ENCODE measurements at regions not wholly inside any gene's neighbourhood (a gene's known extent, or its start where the extent isn't known, plus 50 kb on each side); places are given as distances from the start of the nearest gene placed in this dataset.

DNA sequence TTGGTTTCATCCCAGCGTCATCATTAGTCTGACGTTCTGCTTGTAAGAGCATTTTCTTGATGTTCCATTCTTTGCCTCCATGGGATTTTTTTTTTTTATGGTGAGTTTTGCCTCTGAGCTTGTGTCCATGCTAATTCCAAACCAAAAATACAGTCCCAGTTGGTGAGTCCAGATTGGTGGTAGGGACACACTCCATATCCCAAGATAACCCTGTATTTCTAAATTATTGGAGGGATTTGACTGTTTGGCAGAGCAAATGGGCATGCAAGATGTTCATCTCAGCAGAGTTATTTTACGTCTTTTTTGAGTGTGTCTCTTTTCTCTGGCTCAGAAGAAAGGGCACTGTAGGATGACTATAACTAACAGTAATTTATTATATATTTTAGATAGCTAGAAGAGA, 526.8 kb upstream of the CFAP20DC start:
- no peak for DNase-seq (ENCODE audit: low read depth)
- TF ChIP-seq, protein P1, sequence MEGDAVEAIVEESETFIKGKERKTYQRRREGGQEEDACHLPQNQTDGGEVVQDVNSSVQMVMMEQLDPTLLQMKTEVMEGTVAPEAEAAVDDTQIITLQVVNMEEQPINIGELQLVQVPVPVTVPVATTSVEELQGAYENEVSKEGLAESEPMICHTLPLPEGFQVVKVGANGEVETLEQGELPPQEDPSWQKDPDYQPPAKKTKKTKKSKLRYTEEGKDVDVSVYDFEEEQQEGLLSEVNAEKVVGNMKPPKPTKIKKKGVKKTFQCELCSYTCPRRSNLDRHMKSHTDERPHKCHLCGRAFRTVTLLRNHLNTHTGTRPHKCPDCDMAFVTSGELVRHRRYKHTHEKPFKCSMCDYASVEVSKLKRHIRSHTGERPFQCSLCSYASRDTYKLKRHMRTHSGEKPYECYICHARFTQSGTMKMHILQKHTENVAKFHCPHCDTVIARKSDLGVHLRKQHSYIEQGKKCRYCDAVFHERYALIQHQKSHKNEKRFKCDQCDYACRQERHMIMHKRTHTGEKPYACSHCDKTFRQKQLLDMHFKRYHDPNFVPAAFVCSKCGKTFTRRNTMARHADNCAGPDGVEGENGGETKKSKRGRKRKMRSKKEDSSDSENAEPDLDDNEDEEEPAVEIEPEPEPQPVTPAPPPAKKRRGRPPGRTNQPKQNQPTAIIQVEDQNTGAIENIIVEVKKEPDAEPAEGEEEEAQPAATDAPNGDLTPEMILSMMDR (IDR thresholded peaks at IDR 0.05; ENCODE audit: insufficient read depth, low read length, poor library complexity, severe bottlenecking): no peak
- Histone ChIP-seq H3K36me3 (ENCODE audit: control insufficient read depth, insufficient read depth, low read length) (no peaks in the 10 kb centered on the region), H3K4me3 (ENCODE audit: low read depth, low read length) (no peak overlapping the region), H3K27me3 (ENCODE audit: control insufficient read depth, insufficient read depth, low read length) (no peaks in the 10 kb centered on the region)

DNA sequence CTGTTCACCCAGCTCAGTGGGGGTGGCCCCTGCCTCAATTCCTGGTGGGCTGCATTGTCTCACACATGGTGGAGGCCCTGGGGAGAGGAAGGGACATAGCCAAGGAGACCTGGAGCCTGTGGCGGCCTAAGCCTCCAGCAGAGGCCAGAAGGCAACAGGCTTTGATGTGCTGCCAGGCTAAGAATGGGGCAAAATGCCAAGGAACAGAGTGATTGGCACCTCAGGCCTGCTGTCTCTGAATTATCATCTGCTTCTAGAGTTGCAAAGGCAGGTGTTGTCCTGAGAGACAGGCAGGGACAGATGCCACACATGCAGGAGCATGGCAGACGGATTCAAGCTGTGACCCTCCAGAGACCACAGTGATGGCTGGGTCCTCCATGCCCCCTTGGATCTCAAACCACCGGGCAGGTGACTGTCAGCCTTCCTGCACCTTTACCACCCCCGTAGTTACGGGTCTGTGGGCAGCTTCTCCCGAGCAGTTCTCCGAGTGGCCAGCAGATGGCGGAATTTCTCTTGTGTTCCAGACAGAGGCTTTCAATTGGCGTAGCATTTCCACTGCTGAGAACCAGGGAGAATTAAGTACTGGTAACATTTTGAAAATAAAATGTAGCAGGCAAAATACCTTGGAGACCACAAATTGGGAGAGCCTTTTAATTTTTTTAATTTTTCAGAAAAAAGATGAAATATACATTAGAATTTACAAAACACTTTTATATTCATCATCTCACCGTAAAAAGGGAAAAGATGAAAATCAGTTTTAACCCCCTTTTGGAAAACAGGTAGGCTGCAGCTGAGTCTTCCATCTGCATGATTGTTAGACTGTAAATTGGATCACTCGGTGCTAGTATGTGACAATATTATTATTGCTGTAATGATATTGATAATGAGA, 525.5 kb upstream of the CFAP20DC start:
- no peaks in the 10 kb centered on the region for H3K36me3 ChIP-seq (ENCODE audit: control insufficient read depth, insufficient read depth, low read length)
- no peaks in the 10 kb centered on the region for H3K27me3 ChIP-seq (ENCODE audit: control insufficient read depth, insufficient read depth, low read length)
- TF ChIP-seq, protein P1 (IDR thresholded peaks at IDR 0.05; ENCODE audit: insufficient read depth, low read length, poor library complexity, severe bottlenecking): peak; percentile 92
- DNase-seq (ENCODE audit: low read depth): peak; percentile 25
- no peak overlapping the region for H3K4me3 ChIP-seq (ENCODE audit: low read depth, low read length)

DNA sequence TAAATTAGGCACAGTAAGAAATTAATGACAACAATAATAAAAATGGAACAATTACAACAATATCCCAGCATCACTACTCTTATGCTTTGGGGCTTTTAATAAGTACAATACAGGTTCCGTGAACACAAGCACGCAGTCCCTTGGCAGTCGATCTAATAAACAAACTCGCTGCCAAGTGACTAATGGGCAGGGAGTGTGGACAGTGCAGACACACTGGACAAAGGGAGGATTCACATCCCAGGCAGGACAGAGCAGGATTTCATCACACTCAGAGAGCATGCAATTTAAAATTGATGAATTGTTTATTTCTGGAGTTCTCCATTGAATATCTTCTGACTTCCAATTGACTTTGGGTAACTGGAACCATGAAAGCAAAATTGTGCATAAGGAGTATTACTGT, 524.1 kb upstream of the CFAP20DC start:
- Histone ChIP-seq H3K27me3 (ENCODE audit: control insufficient read depth, insufficient read depth, low read length) (no peaks in the 10 kb centered on the region), H3K4me3 (ENCODE audit: low read depth, low read length) (no peak overlapping the region), H3K36me3 (ENCODE audit: control insufficient read depth, insufficient read depth, low read length) (no peaks in the 10 kb centered on the region)
- TF ChIP-seq, protein P1 (IDR thresholded peaks at IDR 0.05; ENCODE audit: insufficient read depth, low read length, poor library complexity, severe bottlenecking): no peak
- no peak for DNase-seq (ENCODE audit: low read depth)

DNA sequence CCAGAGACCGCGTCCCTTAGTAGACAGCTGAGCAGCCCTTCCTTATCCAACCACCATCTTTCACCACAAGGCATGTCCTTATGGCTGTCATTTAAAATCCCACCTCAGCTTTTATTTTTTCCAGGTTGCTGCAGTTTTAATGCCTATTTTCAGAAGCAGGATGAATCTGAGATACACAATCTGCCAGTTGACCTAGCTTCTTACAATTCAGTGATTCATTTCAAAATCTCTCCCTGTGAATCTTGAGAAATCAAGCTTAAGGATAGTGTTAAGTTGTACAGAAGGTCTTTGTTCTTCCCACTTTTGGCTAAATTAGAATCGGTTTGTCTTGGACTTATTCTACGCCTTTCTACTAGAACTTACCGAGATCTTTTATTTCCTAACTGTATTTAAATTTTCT, 522.3 kb upstream of the CFAP20DC start:
- no peak overlapping the region for H3K4me3 ChIP-seq (ENCODE audit: low read depth, low read length)
- TF ChIP-seq, protein P1 (IDR thresholded peaks at IDR 0.05; ENCODE audit: insufficient read depth, low read length, poor library complexity, severe bottlenecking): no peak
- no peak for DNase-seq (ENCODE audit: low read depth)
- H3K27me3 ChIP-seq (ENCODE audit: control insufficient read depth, insufficient read depth, low read length): no peaks in the 10 kb centered on the region
- no peaks in the 10 kb centered on the region for H3K36me3 ChIP-seq (ENCODE audit: control insufficient read depth, insufficient read depth, low read length)

DNA sequence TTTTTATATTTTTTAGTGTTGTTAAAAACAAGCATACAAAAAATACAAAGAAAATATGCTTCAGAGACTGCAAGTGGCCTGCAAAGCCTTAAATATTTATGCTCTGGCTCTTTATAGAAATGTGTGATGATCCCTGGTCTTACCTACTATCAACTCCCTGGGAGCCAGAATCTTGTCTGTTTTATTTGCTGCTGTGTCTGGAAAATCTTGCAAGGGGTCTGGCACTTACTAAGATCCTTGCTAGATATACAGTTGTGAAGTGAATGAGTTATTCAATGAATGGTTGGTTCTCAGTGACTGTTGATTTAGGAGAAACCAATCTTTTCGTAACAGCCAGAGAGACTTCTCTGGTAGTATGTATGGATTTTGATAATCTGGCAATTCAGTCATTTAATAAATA, 521.0 kb upstream of the CFAP20DC start:
- H3K27me3 ChIP-seq (ENCODE audit: control insufficient read depth, insufficient read depth, low read length): no peaks in the 10 kb centered on the region
- no peak for DNase-seq (ENCODE audit: low read depth)
- H3K4me3 ChIP-seq (ENCODE audit: low read depth, low read length): no peak overlapping the region
- TF ChIP-seq, protein P1 (IDR thresholded peaks at IDR 0.05; ENCODE audit: insufficient read depth, low read length, poor library complexity, severe bottlenecking): no peak
- no peaks in the 10 kb centered on the region for H3K36me3 ChIP-seq (ENCODE audit: control insufficient read depth, insufficient read depth, low read length)

DNA sequence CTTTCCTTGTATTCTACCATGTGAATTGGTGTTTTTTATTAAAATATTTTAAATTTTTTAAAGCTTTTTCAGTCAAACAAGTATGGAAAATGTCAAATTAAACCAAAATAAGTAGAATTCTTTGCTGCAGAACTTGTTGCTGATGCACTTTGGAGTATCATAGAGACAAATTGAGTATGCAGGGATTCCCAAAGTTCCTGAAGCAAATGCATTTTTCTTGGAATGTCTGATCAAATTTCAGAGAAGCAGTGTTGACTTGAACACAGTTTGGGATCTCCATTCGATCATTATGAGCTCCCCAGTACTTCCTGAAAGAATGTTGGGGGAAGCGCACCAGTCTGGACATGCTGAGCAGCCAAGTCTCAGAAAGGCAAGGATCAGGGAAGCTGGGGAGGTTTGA, 517.8 kb upstream of the CFAP20DC start:
- Histone ChIP-seq H3K4me3 (ENCODE audit: low read depth, low read length) (no peak overlapping the region), H3K27me3 (ENCODE audit: control insufficient read depth, insufficient read depth, low read length) (no peaks in the 10 kb centered on the region), H3K36me3 (ENCODE audit: control insufficient read depth, insufficient read depth, low read length) (no peaks in the 10 kb centered on the region)
- no peak for DNase-seq (ENCODE audit: low read depth)
- TF ChIP-seq, protein P1 (IDR thresholded peaks at IDR 0.05; ENCODE audit: insufficient read depth, low read length, poor library complexity, severe bottlenecking): no peak
